ENCODE measurements at regions not wholly inside any gene's neighbourhood (a gene's known extent, or its start where the extent isn't known, plus 50 kb on each side); places are given as distances from the start of the nearest gene placed in this dataset.
"Not testable (repeated sequence)": the region's sequence is repeated elsewhere in the genome, so short reads cannot be mapped to it uniquely, and the experiment has no call there.

DNA sequence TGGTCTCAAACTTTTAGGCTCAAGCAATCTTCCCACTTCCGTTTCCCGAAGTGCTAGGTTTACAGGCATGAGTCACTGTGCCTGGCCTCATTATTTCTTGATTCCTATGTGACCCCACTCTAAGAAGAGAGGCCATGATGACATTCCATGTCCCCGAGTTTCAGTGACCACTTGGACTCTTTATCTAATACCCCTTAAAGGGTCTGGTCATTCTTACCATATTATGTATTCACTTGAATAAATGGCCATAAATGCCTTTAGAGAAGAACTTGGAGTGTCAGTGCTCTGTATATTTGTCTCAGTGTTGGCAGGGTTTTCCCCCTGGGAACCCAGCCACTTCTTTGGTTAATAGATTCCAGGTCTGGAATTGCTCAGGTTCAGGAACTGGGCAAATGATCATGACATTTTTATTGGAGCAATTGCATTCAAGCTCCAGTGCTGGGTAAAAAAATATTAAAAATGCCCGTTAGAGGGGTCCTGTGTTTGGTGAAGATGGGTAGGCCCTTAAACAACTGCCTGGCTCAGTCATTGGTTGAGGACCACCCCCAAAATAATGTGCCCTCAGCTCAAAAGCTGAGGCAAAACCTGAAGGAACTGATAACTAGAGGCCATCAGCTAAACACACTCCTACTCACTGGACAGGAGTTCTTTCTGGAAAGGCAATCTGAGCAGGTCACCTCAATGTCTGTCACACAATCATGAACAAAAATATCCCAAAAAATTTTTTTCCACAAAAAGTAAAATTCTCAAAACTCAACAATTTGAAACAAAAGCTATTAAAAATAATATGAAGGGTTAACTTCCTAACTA is 186.6 kb upstream of the ZNF608 start:
- DNase-seq: no peak

DNA sequence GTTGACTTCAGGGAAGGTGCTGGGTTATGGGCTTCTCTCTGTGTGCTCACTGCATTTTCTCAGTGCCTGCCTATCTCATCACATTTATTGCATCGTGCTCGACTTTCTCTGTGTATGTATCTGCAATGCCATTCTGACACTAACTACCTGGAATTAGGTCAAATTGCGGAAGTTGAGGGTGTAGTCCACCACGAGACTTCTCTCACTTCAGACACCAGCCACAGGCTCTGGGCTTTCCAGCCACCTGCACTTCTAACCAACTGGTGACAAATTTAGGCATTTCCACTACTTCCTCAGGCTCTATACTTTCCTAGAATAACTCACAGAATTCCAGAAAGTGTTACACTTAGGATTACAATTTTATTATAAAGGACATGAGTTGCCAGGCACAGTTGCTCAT is 188.6 kb upstream of the ZNF608 start:
- DNase-seq: no peak

DNA sequence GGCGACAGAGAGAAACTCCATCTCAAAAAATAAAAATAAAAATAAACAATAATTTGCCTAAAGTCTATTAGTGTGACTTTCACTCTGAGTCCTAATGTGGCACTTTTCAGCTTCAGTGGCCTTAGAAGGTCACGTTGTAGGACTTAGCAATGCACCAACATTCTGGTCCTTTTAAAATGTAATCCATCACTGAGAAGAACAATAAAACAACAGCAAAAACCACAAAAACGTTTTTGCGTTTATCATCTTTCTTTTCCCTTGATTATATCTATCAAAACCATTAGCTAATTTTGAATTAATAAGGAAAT is 190.1 kb upstream of the ZNF608 start:
- no peak for DNase-seq

DNA sequence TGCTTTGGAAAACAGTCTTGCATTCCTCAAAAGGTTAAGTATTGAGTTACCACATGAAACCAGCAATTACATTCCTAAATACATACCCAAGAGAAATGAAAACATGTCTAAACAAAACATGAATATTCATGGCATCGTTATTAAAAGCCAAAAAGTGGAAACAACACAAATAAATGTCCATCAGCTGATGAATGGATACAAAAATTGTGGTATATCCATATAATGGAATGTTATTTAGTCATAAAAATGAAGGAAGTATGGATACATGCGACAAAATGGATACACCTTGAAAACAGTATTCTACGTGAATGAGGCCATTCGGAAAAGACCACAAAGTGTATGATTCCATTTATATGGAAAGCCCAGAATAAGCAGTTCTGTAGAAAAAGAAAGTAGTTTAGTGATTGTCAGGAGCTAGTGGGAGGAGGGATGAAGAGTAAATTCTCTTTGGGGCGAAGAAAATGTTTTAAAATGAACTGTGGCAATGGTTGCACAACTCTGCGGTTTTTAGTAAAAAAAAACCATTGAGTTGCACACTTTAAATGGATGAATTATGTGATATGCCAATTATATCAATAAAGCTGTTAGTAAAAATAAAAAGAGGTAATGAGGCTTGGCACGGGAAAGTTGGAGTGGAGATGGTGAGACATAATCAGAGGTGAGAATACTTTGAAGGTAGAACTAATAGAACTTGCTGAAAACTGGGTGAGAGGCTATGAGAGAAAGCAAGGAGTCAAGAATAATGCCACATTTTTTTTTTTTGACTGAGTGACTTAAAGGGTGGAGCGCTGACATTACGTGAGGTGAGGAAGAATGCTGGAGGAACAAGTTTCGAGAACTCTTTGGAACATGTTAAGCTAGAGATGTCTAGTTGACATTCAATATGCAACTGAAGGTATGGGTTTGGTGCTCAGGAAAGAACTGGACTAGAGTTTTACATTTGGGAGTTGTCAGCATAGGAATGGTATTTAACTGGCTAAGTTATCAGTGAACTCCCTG is 194.9 kb upstream of the ZNF608 start:
- no peak for DNase-seq

GRCh38 chr5:124948062-124948753 is 201.8 kb upstream of the ZNF608 start:
- no peak for DNase-seq

DNA sequence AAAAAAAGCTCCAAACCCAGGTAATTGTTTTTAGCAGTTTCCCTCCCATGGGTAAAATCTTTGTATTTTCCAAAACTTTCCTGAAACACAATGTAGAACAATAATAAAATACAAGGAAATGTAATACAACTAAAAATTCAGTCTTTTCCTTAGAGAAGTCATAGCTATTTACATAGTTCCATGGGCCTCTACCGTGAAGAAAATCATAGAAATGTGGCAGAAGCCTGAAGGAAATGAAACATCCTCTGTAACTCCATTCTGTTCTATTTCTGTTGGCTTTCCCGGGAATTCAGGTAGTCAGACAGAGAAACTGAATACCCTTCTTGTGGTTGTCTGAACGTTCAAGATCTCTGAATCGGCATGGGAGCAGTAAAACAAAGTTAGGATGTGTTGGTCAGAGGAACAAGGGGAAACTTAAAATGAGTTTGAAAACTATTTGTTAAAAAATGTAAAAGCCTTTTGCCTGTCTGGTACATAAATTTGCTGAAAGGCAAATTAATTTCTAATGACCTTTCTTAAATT is 202.4 kb upstream of the ZNF608 start:
- DNase-seq: no peak

GRCh38 chr5:124949862-124950261 is 203.4 kb upstream of the ZNF608 start:
- no peak for DNase-seq

DNA sequence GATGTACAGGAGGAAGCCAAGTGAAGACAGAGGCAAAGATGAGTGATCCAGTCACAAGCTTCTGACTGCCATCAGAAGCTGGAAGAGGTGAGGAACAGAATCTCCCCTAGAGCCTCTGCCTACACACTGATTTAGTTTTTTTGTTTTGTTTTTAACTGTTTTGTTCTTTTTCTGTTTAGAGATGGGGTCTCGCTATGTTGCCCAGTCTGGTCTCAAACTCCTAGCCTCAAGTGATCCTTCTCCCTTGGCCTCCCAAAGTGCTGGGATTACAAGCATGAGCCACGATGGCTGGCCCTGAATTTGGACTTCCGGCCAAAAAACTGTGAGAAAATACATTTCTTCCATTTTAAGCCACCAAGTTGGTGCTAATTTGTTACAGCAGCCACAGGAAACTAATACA is 204.7 kb upstream of the ZNF608 start:
- no peak for DNase-seq

DNA sequence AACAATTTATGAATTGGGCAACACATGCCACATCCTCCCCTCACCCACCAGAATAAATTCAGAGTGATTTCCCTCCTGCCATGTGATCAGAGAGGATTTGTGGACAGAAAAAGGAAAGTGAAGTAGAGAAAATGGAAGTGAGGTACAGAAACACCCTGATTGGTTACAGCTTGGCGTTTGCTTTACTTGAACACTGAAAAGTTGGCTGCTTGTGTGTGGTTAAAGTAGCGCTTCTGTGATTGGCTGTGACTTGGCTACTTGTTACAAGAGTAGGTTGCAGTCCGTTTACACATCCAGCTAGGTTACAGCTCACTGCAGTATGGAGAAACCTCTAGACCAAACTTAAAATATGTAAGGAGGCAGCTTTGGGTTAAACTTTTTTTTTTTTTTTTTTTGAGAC is 205.2 kb upstream of the ZNF608 start:
- DNase-seq: no peak

- DNase-seq: no peak
Measured at GRCh38 chr5:124952079-124952478, 205.6 kb upstream of the ZNF608 start.

DNA sequence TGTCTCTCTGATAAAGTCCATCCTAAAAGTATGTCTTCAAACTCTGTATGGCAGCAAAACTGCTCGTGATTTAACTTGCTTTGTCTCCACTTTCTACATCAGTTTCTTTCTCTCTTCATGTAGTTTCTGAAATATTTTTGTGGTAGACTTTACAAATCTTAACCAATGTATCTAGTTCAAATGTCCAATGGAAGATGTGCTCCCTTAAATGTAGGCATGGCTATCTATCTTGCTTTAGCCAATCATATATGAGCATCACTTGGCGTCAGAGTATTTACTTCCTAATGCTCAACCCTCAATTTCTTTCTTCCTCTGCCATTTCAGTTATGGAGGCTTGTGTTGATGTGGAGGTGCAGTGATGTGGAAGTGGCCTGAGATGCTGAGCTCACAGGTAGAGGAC is 206.1 kb upstream of the ZNF608 start:
- DNase-seq: no peak

DNA sequence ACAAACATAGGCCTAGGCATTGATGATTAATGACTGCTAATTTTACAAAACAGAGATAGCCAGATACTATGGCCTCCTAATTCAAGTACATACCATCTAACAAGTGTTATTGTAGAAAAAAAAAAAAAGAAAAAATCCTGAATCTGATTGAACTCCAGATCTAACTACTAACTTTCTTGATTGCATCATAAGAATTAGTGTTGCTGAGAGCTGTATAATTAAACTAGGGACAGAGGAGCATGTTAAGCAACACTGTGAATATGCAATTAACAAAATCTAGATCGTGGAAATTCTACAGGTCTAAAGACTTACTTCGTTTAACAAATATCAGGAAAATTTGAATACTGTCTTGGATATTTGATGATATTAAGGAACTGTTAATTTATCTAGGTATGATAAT is 208.3 kb upstream of the ZNF608 start:
- no peak for DNase-seq

- no peak for DNase-seq
Measured at GRCh38 chr5:124956471-124957029, 210.1 kb upstream of the ZNF608 start.

GRCh38 chr5:124957063-124957462 is 210.6 kb upstream of the ZNF608 start:
- no peak for DNase-seq

DNA sequence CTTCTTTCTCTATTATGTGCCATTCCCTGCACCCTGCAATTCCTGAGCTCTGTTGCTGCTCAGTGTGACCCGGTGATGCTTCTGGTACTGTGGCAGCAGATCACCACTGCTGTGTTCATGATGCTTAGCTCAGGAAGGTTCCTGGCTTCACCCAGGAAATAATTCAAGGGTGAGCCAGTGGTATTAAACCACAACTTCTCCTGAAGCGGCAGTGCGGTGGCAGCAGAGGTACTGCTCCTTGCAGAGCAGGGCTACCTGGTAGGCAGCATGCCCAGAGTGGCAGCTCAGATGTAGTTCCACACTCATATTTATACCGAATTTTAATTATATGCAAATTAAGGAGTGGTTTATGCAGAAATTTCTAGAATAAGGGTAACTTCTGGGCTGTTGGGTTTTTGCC is 213.8 kb upstream of the ZNF608 start:
- DNase-seq: no peak

- no peak for DNase-seq
Measured at GRCh38 chr5:124961521-124961920, 215.1 kb upstream of the ZNF608 start.

DNA sequence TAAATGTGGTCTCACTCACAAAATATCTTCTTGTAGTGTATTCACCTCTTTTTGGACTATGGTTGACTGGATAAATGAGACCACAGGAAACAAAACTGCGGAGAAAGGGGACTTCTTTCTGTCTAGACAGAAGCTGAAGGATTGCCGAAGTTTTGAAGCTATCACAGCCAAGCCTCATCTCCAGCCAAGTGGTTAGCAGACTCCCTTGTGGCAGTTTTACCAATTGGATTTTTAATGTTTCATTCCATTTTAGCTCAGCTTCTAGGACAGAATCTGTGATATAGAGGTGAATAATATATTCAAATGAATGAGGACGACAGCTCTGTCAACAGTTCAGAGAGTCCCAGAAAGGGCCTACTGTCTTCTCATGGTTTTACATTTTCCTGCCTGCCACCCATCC is 215.7 kb upstream of the ZNF608 start:
- no peak for DNase-seq

DNA sequence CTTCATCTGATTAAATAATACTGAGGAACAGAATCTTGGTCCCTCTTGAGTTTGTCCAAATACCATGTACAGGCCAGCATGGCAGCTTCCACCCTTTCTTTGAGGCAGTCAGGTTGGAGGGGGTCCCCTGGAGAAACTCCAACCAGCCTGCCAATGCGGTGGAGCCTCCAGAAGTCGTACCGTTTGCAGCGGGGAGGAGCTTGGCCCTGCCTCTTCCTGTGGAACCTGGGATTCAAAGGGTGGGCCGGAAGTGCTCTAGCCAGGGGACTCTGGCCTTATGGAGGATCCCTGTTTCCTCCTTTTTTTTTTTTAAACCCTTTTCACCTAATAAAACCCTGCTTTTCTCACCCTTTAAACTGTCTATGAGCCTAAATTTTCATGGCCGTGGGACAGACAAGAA is 216.3 kb upstream of the ZNF608 start:
- DNase-seq: no peak

- DNase-seq: no peak
Measured at GRCh38 chr5:124963236-124963919, 216.9 kb upstream of the ZNF608 start.

GRCh38 chr5:124966741-124967140 is 220.3 kb upstream of the ZNF608 start:
- DNase-seq: not testable (repeated sequence)

DNA sequence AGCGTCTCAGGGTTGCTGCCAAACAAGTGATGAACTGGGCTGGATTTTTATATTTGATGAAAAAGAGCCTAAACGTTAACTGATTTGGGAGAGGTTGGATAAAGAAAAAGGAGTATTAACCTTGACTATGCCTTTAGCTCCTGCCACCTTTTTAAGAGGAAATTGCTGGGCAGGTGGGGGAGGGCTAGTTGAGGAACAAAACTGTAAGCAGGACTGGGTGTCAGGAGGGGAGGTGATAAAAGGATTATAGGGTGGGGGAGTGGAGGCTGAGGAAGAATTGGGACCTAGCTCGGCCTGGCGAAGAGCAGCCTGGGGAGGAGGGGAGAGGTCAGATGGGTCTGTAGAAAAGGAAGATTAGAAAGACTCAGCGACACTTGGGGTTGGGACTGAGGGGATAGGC is 223.9 kb upstream of the ZNF608 start:
- not testable (repeated sequence) for DNase-seq

DNA sequence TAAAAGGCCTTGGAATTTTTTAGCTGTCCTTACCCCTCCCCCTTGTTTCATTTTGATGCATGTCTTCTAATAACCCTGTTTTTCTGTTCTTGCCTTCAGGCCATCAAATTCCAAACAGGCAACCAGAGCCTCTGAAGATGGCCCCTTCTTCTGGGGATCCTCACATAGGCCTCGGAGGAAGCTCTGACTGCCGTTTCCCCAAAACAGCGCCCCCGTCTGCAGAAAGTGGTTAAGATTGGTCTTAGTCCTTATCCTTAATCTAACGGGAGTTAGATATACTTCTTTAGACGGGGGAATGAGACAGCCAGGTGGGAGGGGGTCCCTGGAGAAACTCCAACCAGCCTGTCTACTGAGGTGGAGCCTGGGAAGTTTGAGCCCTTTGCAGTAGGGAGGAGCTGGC is 226.3 kb upstream of the ZNF608 start:
- no peak for DNase-seq
